Lower leg skin (tissue), 3 donors: ENCODE measurements at regions not wholly inside any gene's neighbourhood (a gene's known extent, or its start where the extent isn't known, plus 50 kb on each side); places are given as distances from the start of the nearest gene placed in this dataset.

Experiments used
- POLR2A ChIP-seq, 2 donors: fragments of 450-650 bp; IDR thresholded peaks; one replicate each; pipeline ENCODE4 v1.6.1; 2016 to 2017; ENCODE audit warnings: antibody characterized with exemption in 2 of 2, mild to moderate bottlenecking in 1 of 2, moderate library complexity in 1 of 2
- TF ChIP-seq, protein P1 (sequence below), 3 donors: fragments of 450-650 bp; IDR thresholded peaks; one replicate each; pipeline ENCODE4 v1.5.1; 2016; ENCODE audit warnings: antibody characterized with exemption in 3 of 3, mild to moderate bottlenecking in 3 of 3, moderate library complexity in 2 of 3

DNA sequence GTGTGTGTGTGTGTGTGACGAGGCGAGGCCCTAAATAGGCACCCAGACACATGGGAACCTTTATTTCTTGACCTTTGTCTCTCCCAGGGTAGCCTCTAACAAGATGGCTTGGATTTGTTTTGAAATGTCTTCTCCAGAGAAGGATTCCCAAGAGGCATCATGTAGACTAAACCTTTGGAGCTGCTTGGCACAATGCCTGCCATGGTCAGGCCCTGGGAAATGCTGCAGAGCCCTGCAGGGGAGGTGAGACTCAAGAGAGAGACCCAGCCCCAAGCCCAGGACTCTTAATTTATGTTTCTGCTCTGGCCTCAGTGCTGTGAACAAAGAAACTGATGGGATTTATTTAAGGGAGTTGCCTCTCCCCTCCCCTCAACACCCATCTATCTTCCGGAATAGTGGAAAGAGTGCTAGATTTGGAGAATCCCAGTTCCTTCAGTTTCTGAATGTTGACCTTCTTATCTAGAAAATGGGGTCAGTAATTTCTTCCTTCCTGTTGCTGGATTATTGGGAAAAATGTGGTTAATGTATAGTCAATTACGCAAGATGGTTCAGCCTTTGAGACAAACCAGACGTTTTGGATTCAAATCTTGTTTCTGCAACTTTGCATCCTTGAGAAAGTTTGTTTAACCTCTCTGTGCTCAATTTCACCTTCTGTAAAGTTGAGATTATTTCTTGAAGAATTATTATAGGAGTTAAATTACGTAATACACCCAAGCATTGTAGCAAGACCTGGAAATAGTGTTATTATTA, 434.8 kb downstream of the MAFB start:
- TF ChIP-seq, protein P1, sequence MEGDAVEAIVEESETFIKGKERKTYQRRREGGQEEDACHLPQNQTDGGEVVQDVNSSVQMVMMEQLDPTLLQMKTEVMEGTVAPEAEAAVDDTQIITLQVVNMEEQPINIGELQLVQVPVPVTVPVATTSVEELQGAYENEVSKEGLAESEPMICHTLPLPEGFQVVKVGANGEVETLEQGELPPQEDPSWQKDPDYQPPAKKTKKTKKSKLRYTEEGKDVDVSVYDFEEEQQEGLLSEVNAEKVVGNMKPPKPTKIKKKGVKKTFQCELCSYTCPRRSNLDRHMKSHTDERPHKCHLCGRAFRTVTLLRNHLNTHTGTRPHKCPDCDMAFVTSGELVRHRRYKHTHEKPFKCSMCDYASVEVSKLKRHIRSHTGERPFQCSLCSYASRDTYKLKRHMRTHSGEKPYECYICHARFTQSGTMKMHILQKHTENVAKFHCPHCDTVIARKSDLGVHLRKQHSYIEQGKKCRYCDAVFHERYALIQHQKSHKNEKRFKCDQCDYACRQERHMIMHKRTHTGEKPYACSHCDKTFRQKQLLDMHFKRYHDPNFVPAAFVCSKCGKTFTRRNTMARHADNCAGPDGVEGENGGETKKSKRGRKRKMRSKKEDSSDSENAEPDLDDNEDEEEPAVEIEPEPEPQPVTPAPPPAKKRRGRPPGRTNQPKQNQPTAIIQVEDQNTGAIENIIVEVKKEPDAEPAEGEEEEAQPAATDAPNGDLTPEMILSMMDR (IDR thresholded peaks at IDR 0.05) = no peak
- no peak for TF ChIP-seq POLR2A (IDR thresholded peaks at IDR 0.05)
